Prostate gland (tissue), 2 donors: ENCODE measurements at regions not wholly inside any gene's neighbourhood (a gene's known extent, or its start where the extent isn't known, plus 50 kb on each side); places are given as distances from the start of the nearest gene placed in this dataset.

Experiments used
- CTCF ChIP-seq, 4 experiments: fragments of 200-600 bp in 2 of 4; fragments of 450-650 bp in 2 of 4; sonication (generic) in 2 of 4; IDR thresholded peaks; 1 replicate in 3 of 4; 2 replicates in 1 of 4; pipeline ENCODE4 v1.5.1; 2016 to 2019; ENCODE audit warnings: antibody characterized with exemption in 4 of 4, mild to moderate bottlenecking in 2 of 4, moderate library complexity in 2 of 4
- POLR2A ChIP-seq: fragments of 450-650 bp; IDR thresholded peaks from one replicate; pipeline ENCODE4 v1.6.1; 2016; ENCODE audit warnings: antibody characterized with exemption, mild to moderate bottlenecking
- POLR2AphosphoS5 ChIP-seq: sonication (generic); formaldehyde crosslinking; IDR thresholded peaks from one replicate; pipeline ENCODE4 v1.6.1; 2017; ENCODE audit warnings: antibody characterized with exemption

DNA sequence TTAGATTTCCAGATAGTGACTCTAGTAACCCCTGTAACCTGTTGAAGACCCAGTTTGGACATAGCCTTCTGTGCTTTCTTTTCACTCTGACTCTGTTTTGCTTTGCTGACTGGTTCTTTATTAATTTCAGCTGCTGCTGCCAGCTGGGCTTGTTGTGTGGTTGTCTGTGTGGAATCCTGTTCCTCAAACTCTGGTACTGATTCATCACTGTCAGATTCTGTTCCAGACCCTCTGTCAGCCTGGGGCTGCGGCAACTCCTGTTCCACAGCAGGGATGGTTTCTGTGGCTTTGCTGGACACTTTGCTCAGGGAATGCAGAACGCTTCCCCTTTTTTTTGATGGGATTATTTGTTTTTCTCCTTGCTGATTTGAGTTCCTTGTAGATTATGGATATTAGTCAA lies 104.9 kb downstream of the SEC23IP start:
- TF ChIP-seq CTCF (IDR thresholded peaks at IDR 0.05): no peak
- no peak for TF ChIP-seq POLR2A
- TF ChIP-seq POLR2AphosphoS5: no peak
